ENCODE measurements at regions not wholly inside any gene's neighbourhood (a gene's known extent, or its start where the extent isn't known, plus 50 kb on each side); places are given as distances from the start of the nearest gene placed in this dataset.
A peak's percentile ranks its signal among the peaks of the same experiment; 100 is the strongest.
"Not testable (repeated sequence)": the region's sequence is repeated elsewhere in the genome, so short reads cannot be mapped to it uniquely, and the experiment has no call there.

- DNase-seq (ENCODE audit: low spot score): not testable (repeated sequence)
Observed at GRCh38 chr12:76292891-76293290, 55.3 kb downstream of the BBS10 start.

- not testable (repeated sequence) for DNase-seq (ENCODE audit: low spot score)
Observed at GRCh38 chr12:76292305-76292704, 55.9 kb downstream of the BBS10 start.

GRCh38 chr12:76290963-76291859 is 57.0 kb downstream of the BBS10 start:
- no peak for DNase-seq (ENCODE audit: low spot score)

- no peak for DNase-seq (ENCODE audit: low spot score)
Observed at GRCh38 chr12:76288218-76288617, 60.0 kb downstream of the BBS10 start.

- DNase-seq (ENCODE audit: low spot score): peak; percentile 26
Observed at GRCh38 chr12:76284816-76285750, 63.1 kb downstream of the BBS10 start.

GRCh38 chr12:76282744-76283143 is 65.5 kb downstream of the BBS10 start:
- DNase-seq (ENCODE audit: low spot score): no peak

- no peak for DNase-seq (ENCODE audit: low spot score)
Observed at GRCh38 chr12:76277480-76277879, 70.7 kb downstream of the BBS10 start.

- no peak for DNase-seq (ENCODE audit: low spot score)
Observed at GRCh38 chr12:76276499-76277151, 71.6 kb downstream of the BBS10 start.

- no peak for DNase-seq (ENCODE audit: low spot score)
Observed at GRCh38 chr12:76275511-76276093, 72.6 kb downstream of the BBS10 start.

GRCh38 chr12:76274420-76275083 is 73.7 kb downstream of the BBS10 start:
- no peak for DNase-seq (ENCODE audit: low spot score)

- no peak for DNase-seq (ENCODE audit: low spot score)
Observed at GRCh38 chr12:76272287-76272686, 75.9 kb downstream of the BBS10 start.

GRCh38 chr12:76270657-76271358 is 77.4 kb downstream of the BBS10 start:
- no peak for DNase-seq (ENCODE audit: low spot score)

- no peak for DNase-seq (ENCODE audit: low spot score)
Observed at GRCh38 chr12:76268267-76268666, 79.9 kb downstream of the BBS10 start.

GRCh38 chr12:76266797-76267196 is 81.4 kb downstream of the BBS10 start:
- DNase-seq (ENCODE audit: low spot score): peak; percentile 11

GRCh38 chr12:76265424-76266180 is 82.6 kb downstream of the BBS10 start:
- DNase-seq (ENCODE audit: low spot score): no peak

- DNase-seq (ENCODE audit: low spot score): no peak
Observed at GRCh38 chr12:76264611-76265012, 83.6 kb downstream of the BBS10 start.

GRCh38 chr12:76263696-76264095 is 84.5 kb downstream of the BBS10 start:
- no peak for DNase-seq (ENCODE audit: low spot score)

GRCh38 chr12:76260390-76260748 is 87.8 kb downstream of the BBS10 start:
- no peak for DNase-seq (ENCODE audit: low spot score)

GRCh38 chr12:76259660-76260389 is 88.4 kb downstream of the BBS10 start:
- no peak for DNase-seq (ENCODE audit: low spot score)
